ENCODE measurements at regions not wholly inside any gene's neighbourhood (a gene's known extent, or its start where the extent isn't known, plus 50 kb on each side); places are given as distances from the start of the nearest gene placed in this dataset.

DNA sequence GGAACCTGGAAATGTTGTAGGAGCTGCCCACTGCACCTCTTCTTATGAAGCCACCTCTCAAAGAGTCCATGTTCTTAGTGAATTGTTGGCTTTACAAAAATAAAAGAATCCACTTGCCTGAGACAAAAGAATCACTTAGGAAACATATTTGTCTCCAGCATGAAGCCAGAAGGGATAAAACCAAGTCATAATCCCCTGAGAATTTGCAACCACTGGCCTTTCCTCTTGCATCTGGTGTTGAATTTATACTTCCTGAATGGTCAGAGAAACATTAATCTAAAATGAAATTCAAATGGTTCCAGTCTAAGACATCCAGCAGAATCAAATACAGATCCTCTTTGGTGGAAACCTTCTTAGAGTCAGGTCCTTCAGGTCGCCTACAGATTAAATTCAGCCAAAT lies 192.5 kb upstream of the ECI2 start:
- TF ChIP-seq, protein P1, sequence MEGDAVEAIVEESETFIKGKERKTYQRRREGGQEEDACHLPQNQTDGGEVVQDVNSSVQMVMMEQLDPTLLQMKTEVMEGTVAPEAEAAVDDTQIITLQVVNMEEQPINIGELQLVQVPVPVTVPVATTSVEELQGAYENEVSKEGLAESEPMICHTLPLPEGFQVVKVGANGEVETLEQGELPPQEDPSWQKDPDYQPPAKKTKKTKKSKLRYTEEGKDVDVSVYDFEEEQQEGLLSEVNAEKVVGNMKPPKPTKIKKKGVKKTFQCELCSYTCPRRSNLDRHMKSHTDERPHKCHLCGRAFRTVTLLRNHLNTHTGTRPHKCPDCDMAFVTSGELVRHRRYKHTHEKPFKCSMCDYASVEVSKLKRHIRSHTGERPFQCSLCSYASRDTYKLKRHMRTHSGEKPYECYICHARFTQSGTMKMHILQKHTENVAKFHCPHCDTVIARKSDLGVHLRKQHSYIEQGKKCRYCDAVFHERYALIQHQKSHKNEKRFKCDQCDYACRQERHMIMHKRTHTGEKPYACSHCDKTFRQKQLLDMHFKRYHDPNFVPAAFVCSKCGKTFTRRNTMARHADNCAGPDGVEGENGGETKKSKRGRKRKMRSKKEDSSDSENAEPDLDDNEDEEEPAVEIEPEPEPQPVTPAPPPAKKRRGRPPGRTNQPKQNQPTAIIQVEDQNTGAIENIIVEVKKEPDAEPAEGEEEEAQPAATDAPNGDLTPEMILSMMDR (IDR thresholded peaks at IDR 0.05; ENCODE audit: control extremely low read depth, extremely low read depth, low read depth, missing control alignments) = no peak

DNA sequence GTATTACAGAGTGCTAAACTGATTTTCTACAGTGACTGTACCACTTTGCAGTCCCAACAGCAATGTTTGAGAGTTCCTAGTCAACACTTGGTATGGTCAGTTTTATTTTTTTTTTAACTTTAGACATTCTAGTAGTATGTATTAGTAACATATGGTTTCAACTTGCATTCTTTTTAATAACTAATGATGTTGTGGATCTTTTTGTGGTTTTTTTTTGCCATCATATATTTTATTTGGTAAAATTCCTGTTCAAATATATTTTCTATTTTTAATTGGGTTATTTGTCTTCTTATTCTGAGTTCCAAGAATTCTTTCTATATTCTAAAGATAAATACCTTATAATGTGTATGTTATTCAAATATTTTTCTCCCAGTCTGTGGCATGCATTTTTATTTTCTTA lies 189.4 kb upstream of the ECI2 start:
- ChIA-PET POLR2A (no interaction called here), CTCF (no interaction called here)
- TF ChIP-seq, protein P1 (IDR thresholded peaks at IDR 0.05; ENCODE audit: control extremely low read depth, extremely low read depth, low read depth, missing control alignments) = no peak
- DNase-seq (ENCODE audit: extremely low spot score) = no peak

More for the DNA sequence above, 192.5 kb upstream of the ECI2 start:
- no peak for DNase-seq (ENCODE audit: extremely low spot score)
- POLR2A ChIA-PET = interaction anchor here (0.6 kb wide), 1 partner anchor 342 kb away, joined by 4 read pairs; no protein-coding TSS in a partner anchor
- CTCF ChIA-PET = interaction anchor here (1.0 kb wide), 1 partner anchor 8 kb away, joined by 3 read pairs; no protein-coding TSS in a partner anchor

DNA sequence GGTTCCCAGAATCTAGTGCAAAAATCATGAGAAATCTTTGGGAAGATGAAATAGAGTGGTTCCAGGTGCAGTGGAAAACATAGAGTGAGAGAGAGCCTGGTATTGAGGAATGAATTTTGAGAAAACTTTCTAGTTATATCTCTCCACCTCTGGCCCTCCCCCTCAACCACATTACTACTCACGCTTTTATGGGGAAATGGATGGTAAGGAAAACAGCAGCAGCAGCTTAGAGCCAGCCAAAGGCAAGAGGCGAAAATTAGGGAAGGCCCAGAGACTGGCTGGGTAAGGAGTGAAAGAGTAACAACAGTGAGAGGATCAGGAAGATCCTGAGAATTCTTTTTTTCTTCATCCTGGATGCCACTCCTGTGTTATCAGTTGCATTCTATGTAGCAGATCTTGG lies 187.9 kb upstream of the ECI2 start:
- DNase-seq (ENCODE audit: extremely low spot score) = no peak
- ChIA-PET POLR2A (interaction anchor here (0.6 kb wide), 1 partner anchor 20 kb away, joined by 3 read pairs; no protein-coding TSS in a partner anchor), CTCF (no interaction called here)
- TF ChIP-seq, protein P1 (IDR thresholded peaks at IDR 0.05; ENCODE audit: control extremely low read depth, extremely low read depth, low read depth, missing control alignments) = no peak

DNA sequence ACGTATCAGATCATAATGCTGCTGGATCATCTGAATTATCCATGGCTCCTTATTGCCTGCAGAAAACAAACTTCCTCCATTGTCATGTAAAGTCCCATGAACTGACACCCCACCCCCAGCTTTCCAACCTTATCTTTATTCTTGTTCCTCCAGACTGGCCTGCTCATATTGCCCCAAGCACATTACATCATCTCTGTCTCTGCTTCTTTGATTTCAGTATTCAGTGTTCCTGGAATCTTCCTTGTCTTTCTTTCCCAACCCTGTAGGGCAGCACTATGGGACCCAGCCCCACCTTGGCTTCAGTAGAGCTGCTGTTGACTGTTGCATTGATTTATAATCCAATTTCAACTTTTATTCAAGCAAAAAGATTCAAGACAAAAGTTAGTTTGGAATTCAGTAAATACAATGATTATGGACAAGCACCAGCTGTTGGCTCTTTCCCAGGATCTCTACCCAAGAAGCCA lies 187.5 kb upstream of the ECI2 start:
- CTCF ChIA-PET = no interaction called here
- TF ChIP-seq, protein P1 (IDR thresholded peaks at IDR 0.05; ENCODE audit: control extremely low read depth, extremely low read depth, low read depth, missing control alignments) = no peak
- DNase-seq (ENCODE audit: extremely low spot score) = no peak
- POLR2A ChIA-PET = interaction anchor here (0.6 kb wide), 1 partner anchor 20 kb away, joined by 3 read pairs; no protein-coding TSS in a partner anchor

DNA sequence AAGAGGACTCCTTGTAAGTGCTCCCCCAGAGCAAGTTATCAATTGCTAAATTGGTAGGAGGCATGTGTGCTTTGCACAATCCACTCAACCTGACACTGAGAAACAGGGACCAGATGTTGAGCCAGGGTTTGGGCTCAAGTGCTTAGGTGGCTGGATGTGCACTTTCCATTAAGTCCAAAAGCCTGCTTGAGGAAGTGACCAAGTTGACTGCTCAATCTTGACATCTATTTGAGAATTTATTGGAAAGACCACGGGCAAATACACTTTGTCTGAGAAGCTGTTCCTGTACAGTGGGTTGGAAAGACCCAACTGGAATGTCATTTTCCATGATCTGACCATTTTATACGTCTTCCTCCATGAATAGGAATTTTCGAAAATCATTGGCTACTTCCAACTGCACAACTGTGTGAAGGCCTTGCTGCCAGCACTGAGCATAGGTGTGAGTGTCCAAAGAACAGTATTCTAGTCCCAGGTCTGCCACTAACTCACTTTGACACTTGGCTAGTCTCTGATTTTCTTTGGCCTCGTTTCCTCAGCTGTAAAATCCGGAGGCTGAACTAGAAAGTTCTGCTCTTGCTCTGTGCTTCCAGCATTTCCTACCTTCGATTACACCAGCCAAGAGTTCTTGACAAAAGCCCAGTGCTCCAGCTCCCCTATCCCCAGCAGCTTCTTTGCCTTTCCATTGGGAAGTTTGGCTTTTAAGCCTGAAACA lies 186.9 kb upstream of the ECI2 start:
- ChIA-PET CTCF (no interaction called here), POLR2A (no interaction called here)
- no peak for DNase-seq (ENCODE audit: extremely low spot score)
- TF ChIP-seq, protein P1 (IDR thresholded peaks at IDR 0.05; ENCODE audit: control extremely low read depth, extremely low read depth, low read depth, missing control alignments) = no peak

DNA sequence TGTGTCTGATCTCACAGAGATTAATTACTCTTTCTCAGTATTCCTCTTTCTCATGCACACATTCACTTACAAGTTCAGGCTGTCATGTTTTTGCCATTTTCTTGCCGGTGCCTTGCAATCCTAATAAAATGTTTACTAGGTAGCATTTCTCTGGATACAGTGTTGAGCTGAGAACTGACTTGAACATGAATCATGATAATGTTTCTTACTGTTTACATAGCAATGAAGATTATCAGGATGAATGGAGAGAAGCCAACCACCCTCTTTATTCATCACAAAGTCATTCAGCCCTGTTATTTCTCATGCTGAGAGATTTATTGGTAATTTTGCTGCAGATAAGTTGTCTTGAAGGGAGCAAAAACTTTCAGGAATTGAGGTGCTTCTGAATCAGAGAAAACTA lies 185.5 kb upstream of the ECI2 start:
- TF ChIP-seq, protein P1 (IDR thresholded peaks at IDR 0.05; ENCODE audit: control extremely low read depth, extremely low read depth, low read depth, missing control alignments) = no peak
- POLR2A ChIA-PET = no interaction called here
- CTCF ChIA-PET = no interaction called here
- no peak for DNase-seq (ENCODE audit: extremely low spot score)

Measured in GM10248 (cell line).